ENCODE measurements at regions not wholly inside any gene's neighbourhood (a gene's known extent, or its start where the extent isn't known, plus 50 kb on each side); places are given as distances from the start of the nearest gene placed in this dataset.

DNA sequence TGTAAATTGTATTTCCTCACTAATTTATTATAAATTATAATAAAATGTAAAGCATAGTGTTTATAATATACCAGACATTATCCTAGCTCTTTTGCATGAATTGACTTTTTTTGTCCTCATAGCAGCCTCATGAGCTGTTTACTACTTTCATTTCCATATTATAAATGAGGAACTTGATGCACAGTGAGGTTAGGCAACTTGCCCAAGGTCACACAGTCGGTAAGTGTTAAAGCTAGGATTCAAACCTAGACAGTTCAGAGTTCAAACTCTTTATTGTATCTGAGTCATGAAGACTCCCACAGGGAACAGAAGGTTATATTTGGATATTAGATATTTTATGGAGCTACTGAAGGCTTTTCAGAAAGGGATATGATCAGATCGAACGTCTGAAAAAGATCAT, 322.2 kb upstream of the SATB1 start:
- TF ChIP-seq, protein P1, sequence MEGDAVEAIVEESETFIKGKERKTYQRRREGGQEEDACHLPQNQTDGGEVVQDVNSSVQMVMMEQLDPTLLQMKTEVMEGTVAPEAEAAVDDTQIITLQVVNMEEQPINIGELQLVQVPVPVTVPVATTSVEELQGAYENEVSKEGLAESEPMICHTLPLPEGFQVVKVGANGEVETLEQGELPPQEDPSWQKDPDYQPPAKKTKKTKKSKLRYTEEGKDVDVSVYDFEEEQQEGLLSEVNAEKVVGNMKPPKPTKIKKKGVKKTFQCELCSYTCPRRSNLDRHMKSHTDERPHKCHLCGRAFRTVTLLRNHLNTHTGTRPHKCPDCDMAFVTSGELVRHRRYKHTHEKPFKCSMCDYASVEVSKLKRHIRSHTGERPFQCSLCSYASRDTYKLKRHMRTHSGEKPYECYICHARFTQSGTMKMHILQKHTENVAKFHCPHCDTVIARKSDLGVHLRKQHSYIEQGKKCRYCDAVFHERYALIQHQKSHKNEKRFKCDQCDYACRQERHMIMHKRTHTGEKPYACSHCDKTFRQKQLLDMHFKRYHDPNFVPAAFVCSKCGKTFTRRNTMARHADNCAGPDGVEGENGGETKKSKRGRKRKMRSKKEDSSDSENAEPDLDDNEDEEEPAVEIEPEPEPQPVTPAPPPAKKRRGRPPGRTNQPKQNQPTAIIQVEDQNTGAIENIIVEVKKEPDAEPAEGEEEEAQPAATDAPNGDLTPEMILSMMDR (IDR thresholded peaks at IDR 0.05; ENCODE audit: low read depth, low read length): no peak
- TF ChIP-seq POLR2A (IDR thresholded peaks at IDR 0.05; ENCODE audit: extremely low read depth, insufficient read length): no peak
- TF ChIP-seq, protein P2, sequence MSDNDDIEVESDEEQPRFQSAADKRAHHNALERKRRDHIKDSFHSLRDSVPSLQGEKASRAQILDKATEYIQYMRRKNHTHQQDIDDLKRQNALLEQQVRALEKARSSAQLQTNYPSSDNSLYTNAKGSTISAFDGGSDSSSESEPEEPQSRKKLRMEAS (IDR thresholded peaks at IDR 0.05; ENCODE audit: low read depth, low read length): no peak

Measured in NB4 (cell line).